Skeletal muscle tissue (tissue), 3 donors: ENCODE measurements at regions not wholly inside any gene's neighbourhood (a gene's known extent, or its start where the extent isn't known, plus 50 kb on each side); places are given as distances from the start of the nearest gene placed in this dataset.

Experiments used
- H3K27ac ChIP-seq: one replicate; pipeline ENCODE4 v1.7.0; 2013; ENCODE audit warnings: mild to moderate bottlenecking, low read depth, low read length, inconsistent platforms
- H3K27me3 ChIP-seq, 3 donors: one replicate each; pipeline ENCODE4 v1.7.0; 2013; ENCODE audit warnings: low read length in 3 of 3; ENCODE audit not compliant: control insufficient read depth in 3 of 3, insufficient read depth in 3 of 3
- H3K36me3 ChIP-seq, 3 donors: one replicate each; pipeline ENCODE4 v1.7.0; 2013; ENCODE audit warnings: low read length in 3 of 3; ENCODE audit not compliant: control insufficient read depth in 3 of 3, insufficient read depth in 3 of 3
- H3K4me1 ChIP-seq, 3 donors: one replicate each; pipeline ENCODE4 v1.7.0; 2013; ENCODE audit warnings: low read length in 3 of 3, mild to moderate bottlenecking in 3 of 3; ENCODE audit not compliant: control insufficient read depth in 3 of 3, insufficient read depth in 3 of 3
- H3K4me3 ChIP-seq, 3 donors: one replicate each; pipeline ENCODE4 v1.7.0; 2013; ENCODE audit warnings: low read length in 3 of 3
- H3K9ac ChIP-seq, 3 donors: one replicate each; pipeline ENCODE4 v1.7.0; 2013; ENCODE audit warnings: low read length in 3 of 3, mild to moderate bottlenecking in 3 of 3, moderate library complexity in 2 of 3, low read depth in 1 of 3
- H3K9me3 ChIP-seq, 3 donors: one replicate each; pipeline ENCODE4 v1.7.0; 2013; ENCODE audit warnings: low read length in 3 of 3; ENCODE audit not compliant: control insufficient read depth in 3 of 3
- donor health status: Osteomylitis.

DNA sequence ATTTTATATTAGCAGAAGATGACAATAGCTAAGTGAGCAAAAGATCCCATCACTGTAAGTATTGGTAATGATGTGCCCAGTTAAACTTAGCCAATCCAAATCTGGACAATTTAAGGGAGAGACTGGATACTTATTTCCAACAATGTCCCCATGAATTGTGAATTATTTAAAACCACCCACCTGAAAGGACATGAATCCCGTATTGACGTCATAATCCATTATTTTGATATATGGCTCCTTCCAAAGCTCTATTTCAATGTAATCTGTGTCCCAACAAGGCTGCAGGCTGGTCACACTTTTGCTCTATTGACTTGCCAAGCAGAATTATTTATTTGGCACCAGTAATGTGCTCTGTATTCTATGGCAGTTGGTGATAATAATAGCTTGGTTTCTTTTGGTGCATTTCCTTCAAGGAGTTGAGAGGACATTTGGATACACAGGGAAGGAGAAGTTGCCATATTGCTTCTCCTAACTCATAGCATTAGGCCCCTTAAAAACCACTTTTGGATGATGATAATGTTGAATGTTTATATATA, 157.2 kb downstream of the NMUR2 start:
- Histone ChIP-seq H3K36me3 (no peaks in the 10 kb centered on the region), H3K27ac (no peak overlapping the region), H3K4me1 (no peaks in the 10 kb centered on the region), H3K9me3 (no peaks in the 10 kb centered on the region), H3K4me3 (no peak overlapping the region), H3K9ac (no peak overlapping the region), H3K27me3 (no peaks in the 10 kb centered on the region)

DNA sequence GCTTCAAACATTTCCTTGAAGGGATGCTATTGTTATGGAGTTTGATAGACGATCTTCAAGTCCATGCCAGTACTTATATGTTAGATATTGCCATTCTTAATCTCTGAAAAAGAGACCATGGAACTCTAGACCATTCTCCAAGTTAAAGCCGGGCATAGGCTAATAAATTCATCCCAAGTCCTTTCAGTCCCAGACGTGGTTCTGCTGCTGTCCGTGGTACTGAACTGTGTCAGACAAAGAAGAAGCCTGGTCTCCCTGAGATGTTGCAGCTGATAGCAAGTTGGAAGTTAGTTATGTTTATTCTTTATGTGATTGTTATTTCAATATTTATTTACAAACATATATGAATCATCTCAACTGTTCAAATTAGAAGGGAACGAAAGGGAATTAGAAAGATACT, 158.7 kb downstream of the NMUR2 start:
- no peak overlapping the region for H3K9ac ChIP-seq
- no peaks in the 10 kb centered on the region for H3K27me3 ChIP-seq
- no peak overlapping the region for H3K27ac ChIP-seq
- H3K4me3 ChIP-seq, result no peak overlapping the region
- no peaks in the 10 kb centered on the region for H3K4me1 ChIP-seq
- no peaks in the 10 kb centered on the region for H3K36me3 ChIP-seq
- no peaks in the 10 kb centered on the region for H3K9me3 ChIP-seq

DNA sequence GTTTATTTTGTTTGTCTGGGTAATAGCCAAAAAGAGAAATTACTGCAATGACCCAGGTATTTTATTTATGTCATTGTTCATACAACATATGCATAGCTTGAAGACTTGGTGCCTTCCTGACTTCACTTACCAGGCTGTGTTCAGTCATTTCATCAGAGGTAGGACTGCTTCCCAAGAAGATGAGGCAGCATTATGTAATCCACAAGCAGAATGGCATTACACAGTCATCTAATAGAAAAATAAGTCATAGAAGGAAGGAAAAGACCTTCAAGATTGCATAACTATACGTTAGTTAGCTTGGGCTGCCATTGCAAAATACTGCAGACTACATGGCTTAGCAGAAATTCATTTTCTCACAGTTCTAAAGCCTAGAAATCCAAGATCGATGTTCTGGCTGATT, 167.5 kb downstream of the NMUR2 start:
- H3K27me3 ChIP-seq, result no peaks in the 10 kb centered on the region
- no peaks in the 10 kb centered on the region for H3K9me3 ChIP-seq

DNA sequence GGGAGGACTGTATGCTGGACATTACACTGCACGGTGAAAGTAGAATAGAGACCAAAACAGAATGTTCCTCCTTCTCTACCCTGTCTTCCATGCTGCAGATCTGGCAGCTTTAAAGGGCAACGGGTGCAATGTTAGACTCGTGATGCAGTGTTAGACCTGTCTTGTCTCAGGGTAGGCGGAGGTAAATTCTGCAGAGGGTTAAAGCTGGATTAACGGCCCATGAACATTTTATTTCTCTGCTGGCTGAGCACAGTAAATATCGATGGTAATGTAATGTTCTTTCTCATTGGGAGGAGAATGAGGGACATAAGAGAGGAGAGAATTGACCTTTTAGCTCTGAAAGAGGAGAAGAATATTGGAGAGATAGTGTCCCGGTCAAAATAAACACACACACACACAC, 178.9 kb downstream of the NMUR2 start:
- H3K4me3 ChIP-seq, result no peak overlapping the region
- H3K9me3 ChIP-seq, result no peaks in the 10 kb centered on the region
- H3K27ac ChIP-seq, result no peak overlapping the region
- H3K4me1 ChIP-seq, result peaks cover 2 to 4% (median 4%) of the 10 kb centered on the region in 3 donors
- no peaks in the 10 kb centered on the region for H3K27me3 ChIP-seq
- H3K36me3 ChIP-seq, result no peaks in the 10 kb centered on the region
- H3K9ac ChIP-seq, result no peak overlapping the region

More for the DNA sequence above, 167.5 kb downstream of the NMUR2 start:
- H3K36me3 ChIP-seq, result no peaks in the 10 kb centered on the region
- no peaks in the 10 kb centered on the region for H3K4me1 ChIP-seq
- no peak overlapping the region for H3K4me3 ChIP-seq
- no peak overlapping the region for H3K9ac ChIP-seq
- no peak overlapping the region for H3K27ac ChIP-seq

DNA sequence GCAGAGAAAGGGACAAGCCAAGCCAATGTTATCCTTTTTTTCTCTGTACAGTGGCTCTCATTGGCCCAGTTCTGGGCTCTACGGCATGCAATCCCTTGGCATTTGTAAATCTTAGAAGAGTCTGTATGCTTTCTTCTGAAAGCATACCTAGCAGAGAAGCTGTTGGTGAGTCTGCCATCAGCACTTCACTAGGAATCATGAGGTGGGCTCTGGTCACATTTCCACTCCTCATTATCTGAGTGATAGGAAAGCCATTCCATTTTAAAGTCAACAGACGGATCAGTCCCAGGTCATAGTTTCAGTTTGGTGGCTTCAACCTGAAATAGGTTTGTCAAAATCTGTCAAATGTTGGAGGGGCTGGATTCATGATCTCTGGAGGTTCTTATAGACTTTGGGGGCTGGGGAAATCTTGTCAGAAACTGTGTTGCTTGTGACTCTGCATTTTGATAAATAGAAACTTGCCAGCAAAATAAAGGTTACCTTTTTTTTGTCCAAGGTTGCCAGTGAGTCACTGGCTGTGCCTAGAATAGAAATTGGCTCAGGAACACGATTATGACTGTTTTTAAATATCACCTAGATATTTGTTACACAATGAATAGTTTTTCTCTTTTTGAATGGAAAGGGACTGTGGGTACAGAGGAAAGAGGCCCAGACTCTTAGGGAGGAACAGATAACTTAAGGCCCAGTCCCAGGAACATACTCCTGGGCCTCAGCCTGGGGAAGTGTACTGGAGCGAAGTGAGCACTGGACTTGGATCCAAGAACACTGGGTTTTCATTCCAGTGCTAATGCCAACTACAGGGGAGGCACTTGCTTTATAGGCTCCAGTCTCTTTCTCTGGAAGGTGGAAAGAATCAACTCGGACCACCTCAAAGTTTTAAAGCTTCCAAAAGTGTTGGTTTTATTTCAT, 183.1 kb downstream of the NMUR2 start:
- H3K4me3 ChIP-seq, result no peak overlapping the region
- no peak overlapping the region for H3K27ac ChIP-seq
- no peak overlapping the region for H3K9ac ChIP-seq
- H3K27me3 ChIP-seq, result no peaks in the 10 kb centered on the region
- peaks cover 2 to 4% (median 4%) of the 10 kb centered on the region in 3 donors for H3K4me1 ChIP-seq
- no peaks in the 10 kb centered on the region for H3K36me3 ChIP-seq
- H3K9me3 ChIP-seq, result no peaks in the 10 kb centered on the region

DNA sequence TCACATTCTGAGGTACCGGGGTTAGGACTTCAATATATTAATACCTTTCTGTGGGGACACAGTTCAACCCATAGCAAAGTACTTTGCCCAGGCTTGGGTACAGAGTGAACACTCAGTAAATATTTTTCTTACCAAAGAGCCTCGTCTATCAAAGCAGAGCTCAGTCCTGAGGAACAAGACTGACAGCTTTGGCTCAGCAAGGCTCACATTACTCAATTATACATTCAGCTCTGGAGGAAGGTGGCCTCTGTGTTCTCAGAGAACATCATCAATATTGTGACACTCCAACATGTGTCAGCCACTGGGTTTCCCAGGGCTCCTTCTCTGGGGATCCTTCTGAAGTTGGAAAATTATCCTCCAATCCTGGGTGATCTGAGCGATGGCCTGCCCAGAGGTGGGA, 186.4 kb downstream of the NMUR2 start:
- Histone ChIP-seq H3K4me3 (no peak overlapping the region), H3K27me3 (no peaks in the 10 kb centered on the region), H3K9me3 (no peaks in the 10 kb centered on the region), H3K27ac (no peak overlapping the region), H3K9ac (no peak overlapping the region), H3K4me1 (peaks cover 2 to 4% (median 4%) of the 10 kb centered on the region in 3 donors), H3K36me3 (no peaks in the 10 kb centered on the region)

DNA sequence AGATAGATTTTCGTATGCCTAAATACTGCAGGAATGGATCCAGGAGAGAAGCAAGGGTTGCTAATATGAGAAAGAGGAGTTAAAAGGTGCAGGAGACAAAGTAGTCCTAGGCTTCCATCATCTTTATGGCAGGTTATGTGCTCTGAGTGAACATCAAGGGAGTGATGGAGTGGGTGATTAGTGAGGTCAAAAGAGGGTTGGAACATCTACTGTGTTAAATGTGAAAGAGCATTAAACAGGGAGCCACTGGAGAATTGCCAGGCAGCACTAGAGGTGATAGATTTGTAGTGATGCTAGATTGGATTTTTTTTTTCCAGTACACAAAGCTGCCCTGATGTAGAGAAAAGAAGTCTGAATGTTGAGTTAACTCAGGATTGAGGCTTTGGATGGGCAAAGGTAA, 199.3 kb downstream of the NMUR2 start:
- H3K4me3 ChIP-seq, result no peak overlapping the region
- no peaks in the 10 kb centered on the region for H3K27me3 ChIP-seq
- H3K9ac ChIP-seq, result no peak overlapping the region
- no peaks in the 10 kb centered on the region for H3K4me1 ChIP-seq
- no peaks in the 10 kb centered on the region for H3K9me3 ChIP-seq
- no peak overlapping the region for H3K27ac ChIP-seq
- H3K36me3 ChIP-seq, result no peaks in the 10 kb centered on the region

DNA sequence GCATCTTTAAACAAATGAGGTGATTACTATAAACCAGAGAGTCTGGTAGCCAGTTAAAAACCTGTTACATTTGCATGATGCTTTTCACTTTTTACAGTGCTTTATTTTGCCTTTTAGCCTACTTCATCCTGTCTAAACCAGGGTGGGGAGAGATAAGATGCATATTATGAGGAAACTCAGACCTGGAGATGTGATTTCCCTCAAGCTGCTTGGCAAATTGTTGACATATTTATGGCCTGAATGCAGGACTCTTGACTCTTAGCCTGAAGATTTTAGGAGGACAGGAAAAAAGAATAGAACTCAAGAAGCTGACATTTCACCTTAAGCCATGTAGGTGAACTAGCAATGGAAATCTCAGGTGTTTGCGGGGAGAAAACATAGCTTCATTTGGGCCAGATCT, 202.8 kb downstream of the NMUR2 start:
- Histone ChIP-seq H3K9ac (no peak overlapping the region), H3K27me3 (no peaks in the 10 kb centered on the region)

DNA sequence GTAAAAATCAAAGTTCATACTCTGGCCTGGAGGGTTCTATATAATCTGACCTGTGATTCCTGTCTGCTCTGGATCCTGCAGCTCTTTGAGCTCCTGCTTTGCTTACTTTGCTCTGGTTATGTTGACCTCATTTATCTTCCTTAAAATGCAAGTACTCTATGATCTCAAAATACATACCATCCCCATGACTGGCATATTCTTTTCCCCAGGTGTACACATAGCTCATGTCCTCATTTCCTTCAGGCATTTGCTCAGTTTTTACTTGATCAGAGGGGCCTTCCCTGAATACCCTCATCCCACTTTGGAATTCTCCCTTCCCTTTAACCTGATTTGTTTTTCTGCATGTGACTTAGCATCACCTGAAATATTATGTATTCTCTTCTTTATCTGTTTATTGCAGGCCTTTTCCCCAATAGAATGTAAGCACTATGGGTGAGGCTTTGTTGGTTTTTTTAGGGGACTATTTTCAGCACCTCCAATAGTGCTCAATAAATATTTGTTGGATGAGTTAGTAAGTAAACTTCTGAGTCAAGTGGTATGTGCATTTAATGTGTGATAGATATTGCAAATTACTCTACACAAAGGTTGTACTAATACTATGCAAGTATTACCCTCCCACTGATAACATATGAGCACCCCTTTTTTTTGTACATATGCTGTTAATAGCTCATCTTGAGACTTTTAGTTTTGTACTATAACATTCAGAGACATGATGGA, 211.5 kb downstream of the NMUR2 start:
- Histone ChIP-seq H3K27ac (no peak overlapping the region), H3K9ac (no peak overlapping the region), H3K4me3 (no peak overlapping the region), H3K9me3 (no peaks in the 10 kb centered on the region), H3K4me1 (no peaks in the 10 kb centered on the region), H3K27me3 (no peaks in the 10 kb centered on the region), H3K36me3 (no peaks in the 10 kb centered on the region)

More for the DNA sequence above, 202.8 kb downstream of the NMUR2 start:
- H3K9me3 ChIP-seq, result no peaks in the 10 kb centered on the region
- no peak overlapping the region for H3K4me3 ChIP-seq
- no peak overlapping the region for H3K27ac ChIP-seq
- no peaks in the 10 kb centered on the region for H3K36me3 ChIP-seq
- H3K4me1 ChIP-seq, result no peaks in the 10 kb centered on the region

DNA sequence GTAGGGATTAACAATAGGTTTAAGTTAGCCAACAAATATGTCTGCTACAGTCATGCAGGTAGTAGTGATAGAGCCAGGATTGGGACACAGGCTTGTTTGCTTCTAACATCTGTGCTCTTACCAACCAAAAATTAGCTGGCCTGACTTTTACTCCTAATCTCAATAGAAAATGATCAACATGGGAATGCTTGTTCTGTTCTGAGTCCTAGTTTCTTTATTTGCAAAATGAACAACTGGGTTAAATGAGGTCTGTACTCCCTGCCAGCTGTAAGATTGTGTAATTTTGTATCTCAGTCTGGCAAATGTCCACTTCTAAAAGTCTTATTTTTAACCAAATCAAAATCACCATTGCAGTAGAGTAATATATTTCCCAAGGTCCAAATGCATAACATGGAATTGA, 216.8 kb downstream of the NMUR2 start:
- Histone ChIP-seq H3K27ac (no peak overlapping the region), H3K4me1 (no peaks in the 10 kb centered on the region), H3K36me3 (no peaks in the 10 kb centered on the region), H3K4me3 (no peak overlapping the region), H3K9me3 (peaks cover 0 to 2% (median 0%) of the 10 kb centered on the region in 3 donors), H3K27me3 (no peaks in the 10 kb centered on the region), H3K9ac (no peak overlapping the region)
